Dermis microvascular lymphatic vessel endothelial cell (primary cell): ENCODE measurements at regions not wholly inside any gene's neighbourhood (a gene's known extent, or its start where the extent isn't known, plus 50 kb on each side); places are given as distances from the start of the nearest gene placed in this dataset.

ENCODE experiments used
- DNase-seq, 2 donors: peaks; one replicate each; pipeline versions ENCODE4 v3.0.0 to v3.0.0-alpha.2; 2010; ENCODE audit warnings: low read depth in 2 of 2

DNA sequence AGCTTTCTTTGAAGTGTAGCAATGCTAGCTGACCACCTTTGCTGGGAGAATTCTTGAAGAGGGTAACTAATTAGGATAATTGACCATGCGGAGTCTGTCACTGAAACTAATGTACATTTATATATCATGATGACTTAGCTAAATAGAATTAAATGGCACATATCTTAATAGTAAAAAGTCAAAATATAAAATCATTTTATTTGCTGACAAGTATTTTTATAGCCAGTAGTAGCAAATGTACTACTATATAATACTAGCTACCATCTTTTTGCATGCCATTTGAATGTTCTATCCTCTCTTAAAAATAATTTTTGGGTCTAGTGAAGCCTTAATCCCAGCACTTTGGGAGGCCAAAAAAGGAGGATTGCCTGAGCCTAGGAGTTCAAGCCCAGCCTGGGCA, 605.8 kb upstream of the COX7C start:
- DNase-seq = no peak

DNA sequence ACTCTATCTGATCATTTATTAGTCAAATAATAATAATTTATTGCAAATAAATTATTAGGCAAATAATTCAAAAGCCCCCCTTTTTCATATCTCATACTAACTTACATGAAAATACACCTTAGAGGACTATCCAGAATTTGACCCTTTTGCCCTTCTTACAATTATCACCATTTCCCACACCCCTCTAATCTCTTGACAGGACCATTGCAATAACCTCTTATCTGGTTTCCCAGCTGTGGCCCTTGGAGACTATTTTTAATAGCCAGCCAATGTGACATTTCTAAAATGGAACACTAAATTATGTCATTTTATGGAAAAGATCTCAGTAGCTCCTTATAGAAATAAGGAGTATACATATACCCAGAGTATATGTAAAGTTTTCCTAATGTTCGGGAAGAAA, 588.4 kb upstream of the COX7C start:
- no peak for DNase-seq

DNA sequence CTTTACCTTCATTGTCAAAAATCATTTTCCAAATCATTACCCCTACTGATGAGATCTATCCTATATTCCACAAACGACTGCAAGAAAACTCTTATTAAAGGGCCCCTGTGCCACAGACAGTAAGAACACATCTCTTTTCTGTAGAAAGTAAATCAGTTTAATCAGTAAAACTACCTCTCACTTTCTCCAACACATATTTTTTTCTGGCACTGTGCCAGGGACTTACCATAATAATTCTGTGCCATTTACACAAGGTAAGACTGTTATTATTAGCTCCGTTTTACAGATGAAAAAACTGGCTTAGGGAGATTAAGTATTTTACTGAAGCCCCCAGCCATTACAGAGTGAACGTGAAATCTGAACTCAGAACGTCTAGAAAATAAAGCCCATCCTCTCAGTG, 587.0 kb upstream of the COX7C start:
- DNase-seq = no peak

DNA sequence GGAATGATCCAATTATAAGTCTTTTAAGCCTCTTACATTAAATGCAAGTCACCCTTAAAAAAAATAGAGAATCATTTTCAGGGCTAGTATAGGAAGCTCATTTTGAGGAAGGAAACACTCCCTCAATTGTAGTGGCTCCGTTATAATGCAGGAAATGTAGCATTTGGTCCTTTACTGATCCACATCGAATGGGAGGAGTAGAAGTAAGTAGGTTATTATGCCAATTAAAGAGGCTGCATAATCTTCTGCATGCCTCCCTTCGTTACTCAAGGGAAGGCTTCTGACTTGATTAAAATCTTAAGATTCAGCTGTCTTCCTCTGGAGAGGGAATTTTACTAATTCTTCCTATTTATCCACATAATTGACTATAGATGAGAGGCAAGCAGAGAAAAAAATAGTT, 579.2 kb upstream of the COX7C start:
- no peak for DNase-seq

DNA sequence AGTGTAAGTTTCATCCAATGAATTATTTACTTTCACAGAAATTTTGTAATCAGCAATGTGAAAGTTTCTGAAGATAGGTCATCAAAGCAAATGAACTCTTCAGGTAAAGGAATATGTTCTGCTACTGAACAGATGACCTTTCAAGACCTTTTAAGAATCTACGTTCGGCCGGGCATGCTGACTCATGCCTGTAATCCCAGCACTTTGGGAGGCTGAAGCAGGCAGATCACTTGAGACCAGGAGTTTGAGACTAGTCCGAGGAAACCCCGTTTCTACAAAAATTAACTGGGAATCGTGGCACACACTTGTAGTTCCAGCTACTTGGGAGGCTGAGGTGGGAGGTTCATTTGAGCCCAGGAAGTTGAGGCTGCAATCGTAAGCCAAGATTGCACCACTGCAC, 578.4 kb upstream of the COX7C start:
- DNase-seq = no peak

DNA sequence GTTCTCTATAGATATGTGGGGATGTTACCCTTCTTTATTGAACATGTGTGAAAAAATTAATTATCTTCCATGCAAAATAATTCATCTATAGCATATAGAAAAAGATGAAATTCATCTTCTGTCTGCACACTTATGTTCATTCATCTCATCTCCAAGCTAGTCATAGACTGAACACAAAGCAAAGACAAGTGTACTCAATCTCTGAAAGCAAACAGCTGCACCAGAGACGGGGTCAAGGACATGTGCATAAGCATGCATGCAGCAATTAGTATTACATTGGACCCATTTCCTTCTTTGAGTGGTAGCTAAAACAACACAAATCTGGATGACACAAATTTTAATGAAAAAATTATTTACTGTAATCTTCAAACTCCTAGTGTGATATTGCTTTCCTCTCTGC, 547.0 kb upstream of the COX7C start:
- no peak for DNase-seq

DNA sequence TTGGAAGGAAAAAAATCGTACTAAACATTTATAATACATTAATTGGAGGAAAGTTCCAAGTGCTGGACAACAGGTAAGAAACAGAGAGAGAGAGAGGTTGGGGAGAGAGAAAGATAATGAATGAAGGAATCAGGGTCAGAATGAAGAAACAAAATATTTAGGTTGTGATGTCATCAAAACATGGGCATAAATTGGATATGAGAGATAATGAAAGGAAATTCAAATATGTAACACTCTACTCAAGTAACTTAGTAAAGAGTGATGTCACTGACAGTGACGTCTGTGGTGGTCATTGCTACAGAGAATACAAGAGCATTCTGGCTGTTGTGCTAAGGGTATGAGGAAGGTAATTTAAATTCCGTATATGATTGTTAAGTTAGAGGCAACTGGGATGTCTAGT, 543.4 kb upstream of the COX7C start:
- DNase-seq = no peak

DNA sequence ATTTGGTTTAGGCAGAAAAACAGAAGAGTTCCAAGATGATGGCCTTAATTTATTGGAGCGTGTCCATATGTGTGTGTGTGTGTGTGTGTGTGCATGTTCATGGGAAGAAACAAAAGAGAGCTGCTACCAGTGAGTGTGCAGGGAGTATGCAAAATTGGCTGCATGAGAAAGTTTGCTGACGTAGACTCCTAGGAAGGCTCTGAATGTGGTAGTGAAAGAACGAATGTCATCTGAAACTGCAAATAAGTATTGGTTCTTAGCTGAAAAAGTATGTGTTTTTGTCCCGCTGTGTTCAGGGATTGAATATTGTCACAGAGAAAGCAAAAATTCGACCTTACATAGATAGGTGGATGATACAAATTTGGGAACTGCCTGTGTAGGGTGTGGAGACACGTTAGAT, 542.6 kb upstream of the COX7C start:
- no peak for DNase-seq

DNA sequence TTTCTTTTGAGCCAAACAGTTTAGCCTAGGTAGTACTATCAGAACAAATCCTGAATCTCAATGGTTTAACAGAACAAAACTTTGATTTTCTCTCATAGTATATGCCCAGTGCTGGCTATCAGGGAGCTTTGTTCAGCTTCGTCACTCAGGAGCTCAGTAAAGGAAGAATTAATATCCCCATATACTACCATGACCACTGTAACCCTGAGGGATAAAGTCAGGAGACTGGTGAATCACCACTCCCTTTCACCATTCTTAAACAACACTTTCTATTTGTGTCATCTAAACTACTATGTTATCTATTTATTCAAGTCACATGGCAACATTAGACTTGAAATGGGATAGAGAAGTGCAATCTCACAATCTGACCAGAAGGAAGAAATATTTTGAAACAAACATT, 522.6 kb upstream of the COX7C start:
- no peak for DNase-seq

DNA sequence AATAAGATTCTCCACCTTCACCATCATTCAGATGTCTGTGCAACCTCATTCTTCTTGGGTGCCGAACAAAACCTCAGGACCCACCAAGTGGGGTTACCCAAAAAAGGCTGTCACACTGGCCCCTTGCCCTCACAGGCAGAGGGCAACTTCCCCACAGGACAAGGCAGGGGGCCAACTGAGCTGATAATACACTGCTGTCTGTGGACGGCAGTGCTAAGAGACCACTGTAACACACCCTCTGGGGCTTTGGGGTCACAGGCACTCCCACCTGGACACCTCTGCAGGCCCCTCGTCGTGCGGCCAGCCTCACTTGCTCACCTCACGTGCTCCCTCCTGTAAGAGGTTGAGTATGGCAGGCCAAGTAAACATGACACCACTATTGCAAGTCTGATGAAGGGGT, 515.8 kb upstream of the COX7C start:
- DNase-seq = no peak

DNA sequence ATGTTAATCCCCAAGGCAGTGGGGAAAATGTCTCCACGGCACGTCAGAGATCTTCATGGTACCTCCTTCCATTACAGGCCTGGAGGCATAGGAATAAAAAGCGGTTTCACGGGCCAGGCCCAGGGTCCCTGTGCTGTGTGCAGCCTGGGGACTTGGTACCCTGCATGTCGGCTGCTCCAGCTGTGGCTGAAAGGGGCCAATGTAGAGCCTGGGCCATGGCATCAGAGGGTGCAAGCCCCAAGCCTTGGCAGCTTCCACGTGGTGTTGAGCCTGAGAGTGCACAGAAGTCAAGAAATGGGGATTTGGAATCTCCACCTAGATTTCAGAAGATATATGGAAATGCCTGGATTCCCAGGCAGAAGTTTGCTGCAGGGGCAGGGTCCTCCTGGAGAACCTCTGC, 508.9 kb upstream of the COX7C start:
- no peak for DNase-seq

DNA sequence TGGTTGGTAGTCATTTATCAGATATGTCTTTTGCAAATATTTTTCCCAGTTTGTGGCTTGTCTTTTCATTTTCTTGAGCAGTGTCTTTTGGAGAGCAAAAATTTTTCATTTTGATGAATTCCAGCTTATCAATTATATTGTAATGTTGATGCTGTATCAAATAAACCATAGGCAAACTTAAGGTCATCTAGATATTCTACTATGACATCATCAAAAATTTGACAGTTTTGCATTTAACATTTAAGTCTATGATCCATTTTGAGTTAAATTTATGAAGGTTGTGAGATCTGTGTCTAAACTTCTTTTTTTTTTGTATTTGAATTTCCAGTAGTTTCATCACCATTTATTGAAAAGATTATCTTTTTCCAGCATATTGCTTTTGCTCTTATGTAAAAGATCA, 505.5 kb upstream of the COX7C start:
- no peak for DNase-seq

DNA sequence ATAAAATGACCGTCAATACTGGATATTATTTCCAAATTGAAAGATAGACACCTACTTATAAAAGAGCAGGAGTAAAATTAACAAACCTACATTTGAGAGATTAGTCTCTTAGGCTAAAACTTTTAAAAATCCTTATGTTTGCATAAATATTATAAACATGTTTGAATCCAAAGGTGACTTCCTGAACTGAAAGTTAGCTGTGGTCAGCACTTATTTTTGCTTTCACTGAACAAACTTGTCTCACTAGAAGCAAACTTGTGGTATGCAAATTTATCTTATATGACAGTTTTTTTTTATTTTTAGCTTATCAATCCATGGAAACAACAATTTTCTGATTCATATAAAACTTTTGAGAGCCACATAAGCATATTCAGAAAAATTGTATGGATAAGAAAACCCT, 502.6 kb upstream of the COX7C start:
- no peak for DNase-seq

DNA sequence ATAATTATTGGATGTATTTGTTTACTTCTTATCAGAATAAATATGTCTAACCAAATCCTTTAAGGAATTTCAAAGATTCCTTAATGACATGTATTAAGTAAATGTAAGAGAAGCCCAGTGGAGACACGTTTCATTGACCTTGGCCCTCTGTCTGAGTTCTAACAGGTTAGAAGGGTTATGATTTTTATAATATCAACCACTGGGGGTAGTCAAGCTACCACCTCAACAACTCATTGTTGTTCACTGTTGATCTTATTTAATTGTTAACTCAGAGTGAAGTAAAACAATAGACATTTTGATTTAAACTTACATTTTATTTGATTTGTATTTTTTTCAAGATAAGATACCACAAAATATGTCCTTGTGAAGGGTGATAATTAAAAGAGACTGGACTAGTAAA, 499.2 kb upstream of the COX7C start:
- DNase-seq = no peak

DNA sequence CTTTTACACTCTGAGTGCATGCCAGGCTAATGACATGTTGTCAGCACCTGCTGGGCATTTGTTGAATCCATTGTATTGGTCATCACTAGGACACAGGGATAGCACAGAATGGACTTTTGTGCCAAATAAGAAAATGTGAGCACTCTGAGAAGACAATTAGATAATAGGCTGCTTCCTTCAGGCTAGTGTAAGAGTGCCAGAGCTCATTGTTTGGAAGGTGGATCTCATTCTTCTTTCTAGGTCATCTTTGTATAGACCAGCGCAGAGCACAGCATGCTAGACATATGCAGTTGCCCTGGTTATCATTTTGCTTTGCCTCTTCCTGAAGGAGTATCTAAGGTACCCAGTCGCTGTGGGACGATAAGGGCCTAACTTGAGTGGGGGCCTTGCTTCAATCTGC, 493.4 kb upstream of the COX7C start:
- no peak for DNase-seq

DNA sequence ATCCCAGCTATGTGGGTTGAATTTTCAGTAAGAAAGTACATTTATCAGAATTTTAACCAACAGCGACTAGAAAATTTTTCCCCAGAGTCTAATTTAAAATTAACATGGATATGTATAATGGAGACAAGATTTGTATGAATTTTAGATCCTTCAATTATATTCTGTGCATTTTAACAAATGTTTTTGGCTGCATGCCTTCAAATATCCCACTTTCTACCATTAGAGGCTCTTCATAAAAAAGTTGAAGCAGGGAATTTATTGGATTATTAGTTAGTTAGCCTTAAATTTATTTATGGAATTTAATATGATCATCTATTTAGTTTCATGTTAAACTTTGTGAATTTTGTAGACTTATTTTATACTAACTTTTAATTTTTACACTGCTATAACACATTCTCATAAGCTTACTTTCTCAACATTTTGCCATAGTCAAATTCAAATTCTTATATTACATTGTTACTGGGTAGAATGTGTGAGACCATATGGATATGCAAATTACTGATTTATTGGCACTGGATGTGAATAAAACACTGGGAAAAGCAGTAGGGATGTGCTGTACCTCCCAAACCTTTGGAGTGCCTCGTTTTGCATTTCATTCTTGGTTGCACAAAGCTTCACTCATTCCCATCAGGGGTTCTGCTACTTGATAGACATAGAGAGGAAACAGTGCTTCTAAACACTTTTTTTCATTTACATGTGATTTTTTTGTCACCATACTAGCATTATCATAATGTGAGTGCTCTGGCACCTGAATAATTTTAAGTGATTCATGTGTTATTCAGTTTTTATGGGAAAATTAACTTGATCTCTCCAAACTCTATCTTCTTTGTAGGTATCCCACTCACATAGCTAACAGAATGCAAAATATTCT, 491.8 kb upstream of the COX7C start:
- no peak for DNase-seq

DNA sequence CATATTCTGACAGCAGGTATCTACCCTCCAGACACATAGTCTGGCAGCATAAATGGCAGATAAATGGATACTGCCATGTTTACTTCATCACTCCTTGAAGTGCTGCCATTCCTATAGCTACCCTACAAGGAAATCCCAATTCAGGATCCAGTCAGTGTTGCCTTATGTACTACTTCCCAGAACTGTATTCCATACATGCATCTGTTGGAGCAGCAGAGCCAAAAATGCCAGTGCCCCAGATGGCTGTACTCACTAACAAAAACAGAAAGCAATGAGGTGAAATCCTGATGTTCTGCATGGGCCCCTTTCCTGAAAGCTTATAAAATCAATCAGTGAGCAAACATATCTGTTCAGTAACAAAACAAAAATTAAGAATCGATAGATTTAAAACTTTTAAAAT, 490.0 kb upstream of the COX7C start:
- no peak for DNase-seq

DNA sequence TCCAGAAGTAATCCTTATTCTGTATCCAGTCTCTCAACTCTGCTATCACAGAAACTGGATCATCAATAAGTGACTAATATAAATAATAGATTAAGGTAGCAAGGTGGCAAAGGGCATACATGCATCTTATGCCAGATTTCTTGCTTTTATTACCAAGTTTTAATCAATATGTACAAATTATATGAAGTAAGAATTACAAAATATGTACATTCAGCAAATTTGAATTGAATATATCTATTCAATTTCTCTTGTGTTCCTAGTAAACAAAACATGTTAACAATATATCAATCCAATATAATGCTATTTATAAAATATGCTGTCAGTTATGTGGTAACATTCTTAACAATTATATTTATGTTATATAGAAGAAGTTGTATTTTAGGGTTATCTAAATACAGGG, 488.7 kb upstream of the COX7C start:
- no peak for DNase-seq

DNA sequence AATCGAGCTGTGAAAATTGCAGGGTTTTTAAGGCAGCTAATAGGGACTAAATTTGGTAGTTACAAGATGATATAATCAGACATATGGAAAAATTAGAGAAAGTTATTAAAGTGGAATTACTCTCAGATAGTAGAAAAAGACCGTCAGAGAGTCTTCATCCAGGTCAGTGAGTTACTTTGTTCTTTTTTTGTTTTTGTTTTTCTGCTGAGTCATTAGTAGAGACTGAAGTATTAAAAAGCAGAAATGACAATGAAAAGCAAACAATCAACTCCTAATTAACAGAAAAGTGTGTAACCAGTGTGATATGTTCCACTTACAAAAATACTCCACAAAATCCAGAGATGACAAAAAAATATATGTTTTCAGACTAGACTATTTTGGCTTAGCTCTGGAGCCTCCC, 480.4 kb upstream of the COX7C start:
- DNase-seq = no peak

DNA sequence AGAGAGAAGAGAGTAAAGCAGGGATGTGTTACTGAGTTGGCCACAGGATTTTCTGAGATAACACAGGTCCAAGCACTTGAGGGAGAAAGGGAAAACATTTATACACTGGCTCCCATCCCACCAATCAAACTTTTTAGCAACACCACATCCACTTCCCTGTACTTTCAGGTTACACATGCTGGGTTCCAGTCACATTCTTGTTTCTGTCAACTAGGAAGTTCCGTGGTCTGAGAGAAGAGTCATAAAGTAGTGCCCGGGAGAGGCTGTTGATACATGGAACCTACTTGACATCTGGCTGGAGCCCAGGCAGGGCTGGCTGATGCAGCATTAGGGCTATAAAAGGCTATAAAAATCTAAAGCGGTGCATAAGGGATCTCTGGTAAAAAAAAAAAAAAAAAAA, 473.9 kb upstream of the COX7C start:
- DNase-seq = no peak

DNA sequence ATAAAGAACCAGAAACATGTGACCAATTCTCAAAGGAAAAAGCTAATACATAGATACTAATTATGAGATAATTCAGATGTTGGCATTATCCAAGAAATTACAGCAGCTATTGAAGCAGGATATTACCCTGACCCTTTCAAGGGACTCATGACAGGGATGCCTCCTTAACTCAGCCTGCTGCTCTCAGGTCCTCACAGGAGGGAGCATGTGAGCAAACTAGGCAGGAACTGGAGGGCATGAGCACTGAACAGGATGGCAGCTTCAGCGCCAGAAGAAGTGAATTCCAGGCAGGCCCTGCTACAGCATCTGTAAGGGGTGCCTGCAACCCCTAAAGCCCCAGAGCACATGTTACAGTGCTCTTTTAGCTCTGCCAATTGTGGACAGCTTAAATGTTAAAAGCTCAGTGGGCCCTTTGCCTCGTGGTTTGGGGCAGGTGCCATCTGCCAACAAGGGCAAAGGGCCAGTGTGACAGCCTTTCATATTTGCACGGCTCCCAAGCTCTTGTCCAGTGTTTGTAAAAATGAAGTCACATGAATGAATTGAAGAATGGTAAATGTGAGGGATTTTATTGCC, 464.7 kb upstream of the COX7C start:
- no peak for DNase-seq

DNA sequence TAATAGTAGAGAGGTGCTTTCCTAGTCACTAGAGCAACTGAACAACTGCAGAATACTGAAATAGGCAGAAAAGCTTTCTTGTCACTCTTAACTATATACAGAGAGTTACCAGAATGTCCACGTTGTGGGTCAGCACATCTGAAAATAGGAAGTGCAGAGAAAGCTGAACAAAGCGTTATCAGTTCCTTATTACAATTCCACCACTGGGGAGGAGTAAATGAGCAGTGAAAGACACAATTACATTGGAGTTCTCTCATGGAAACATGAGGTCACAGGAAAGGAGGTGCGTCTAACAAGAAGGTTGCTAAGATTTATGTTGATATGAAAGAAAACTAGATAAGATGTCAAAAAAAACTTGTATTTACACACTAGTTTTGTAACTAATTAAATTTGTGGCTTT, 461.9 kb upstream of the COX7C start:
- DNase-seq = no peak

DNA sequence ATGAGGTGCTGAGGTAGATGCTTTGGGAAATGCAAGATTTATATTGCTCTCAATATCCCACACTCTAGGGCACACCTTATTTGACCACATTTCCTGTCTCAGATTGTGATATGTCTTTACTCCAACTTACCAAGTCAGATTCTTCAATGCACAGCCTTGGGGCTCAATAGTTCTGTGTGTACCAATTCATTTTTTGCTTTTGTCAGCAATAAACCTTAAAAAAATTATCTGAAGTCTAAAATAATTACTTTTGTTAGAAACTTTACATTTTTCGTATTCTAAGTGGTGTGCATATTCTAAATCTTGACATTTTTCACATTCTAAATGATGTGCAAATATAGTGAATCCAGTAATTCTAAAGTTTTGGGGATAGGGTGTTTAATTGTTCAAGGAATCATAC, 447.5 kb upstream of the COX7C start:
- DNase-seq = no peak

DNA sequence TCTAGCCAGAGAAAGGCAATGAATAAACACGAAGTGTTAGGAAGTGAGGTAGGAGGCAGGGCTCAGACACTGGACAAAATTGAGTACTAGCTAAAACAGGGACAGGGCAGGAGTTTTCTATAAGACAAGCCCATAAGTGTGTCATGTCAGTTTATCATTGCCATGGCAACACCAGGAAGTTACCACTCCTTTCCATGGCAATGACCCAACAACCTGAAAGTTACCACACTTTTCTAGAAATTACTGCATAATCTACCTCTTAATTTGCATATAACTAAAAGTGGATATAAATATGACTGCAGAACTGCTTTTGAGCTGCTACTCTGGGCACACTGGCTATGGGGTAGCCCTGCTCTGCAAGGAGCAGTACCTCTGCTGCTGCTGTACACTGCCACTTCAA, 442.5 kb upstream of the COX7C start:
- DNase-seq = no peak
